ENCODE measurements at regions not wholly inside any gene's neighbourhood (a gene's known extent, or its start where the extent isn't known, plus 50 kb on each side); places are given as distances from the start of the nearest gene placed in this dataset.
"Not testable (repeated sequence)": the region's sequence is repeated elsewhere in the genome, so short reads cannot be mapped to it uniquely, and the experiment has no call there.

- Mint-ChIP-seq H3K4me1 (ENCODE audit: low read depth, unreplicated experiment) (peaks cover 2% of the 10 kb centered on the region), H3K27me3 (ENCODE audit: unreplicated experiment) (peaks cover 4% of the 10 kb centered on the region), H3K9me3 (ENCODE audit: unreplicated experiment) (no peaks in the 10 kb centered on the region), H3K36me3 (ENCODE audit: unreplicated experiment) (no peaks in the 10 kb centered on the region), H3K27ac (ENCODE audit: unreplicated experiment) (no peak overlapping the region), H3K4me3 (ENCODE audit: unreplicated experiment) (no peak overlapping the region)
- TF ChIP-seq CTCF (IDR thresholded peaks at IDR 0.05; ENCODE audit: partially characterized antibody, unreplicated experiment) = no peak
- no peak for DNase-seq
Observed at GRCh38 chr7:25738528-25738927, 413.5 kb upstream of the NFE2L3 start.

- no peak overlapping the region for H3K4me3 Mint-ChIP-seq (ENCODE audit: unreplicated experiment)
- peaks cover 4% of the 10 kb centered on the region for H3K27me3 Mint-ChIP-seq (ENCODE audit: unreplicated experiment)
- no peak overlapping the region for H3K27ac Mint-ChIP-seq (ENCODE audit: unreplicated experiment)
- no peaks in the 10 kb centered on the region for H3K9me3 Mint-ChIP-seq (ENCODE audit: unreplicated experiment)
- no peak for TF ChIP-seq CTCF (IDR thresholded peaks at IDR 0.05; ENCODE audit: partially characterized antibody, unreplicated experiment)
- H3K36me3 Mint-ChIP-seq (ENCODE audit: unreplicated experiment) = no peaks in the 10 kb centered on the region
- peaks cover 2% of the 10 kb centered on the region for H3K4me1 Mint-ChIP-seq (ENCODE audit: low read depth, unreplicated experiment)
- DNase-seq = no peak
Observed at GRCh38 chr7:25739143-25739542, 412.9 kb upstream of the NFE2L3 start.

- TF ChIP-seq CTCF (IDR thresholded peaks at IDR 0.05; ENCODE audit: partially characterized antibody, unreplicated experiment) = no peak
- no peak for DNase-seq
- Mint-ChIP-seq H3K27me3 (ENCODE audit: unreplicated experiment) (peaks cover 4% of the 10 kb centered on the region), H3K27ac (ENCODE audit: unreplicated experiment) (no peak overlapping the region), H3K36me3 (ENCODE audit: unreplicated experiment) (no peaks in the 10 kb centered on the region), H3K4me1 (ENCODE audit: low read depth, unreplicated experiment) (peaks cover 2% of the 10 kb centered on the region), H3K4me3 (ENCODE audit: unreplicated experiment) (no peak overlapping the region), H3K9me3 (ENCODE audit: unreplicated experiment) (no peaks in the 10 kb centered on the region)
Observed at GRCh38 chr7:25742316-25742715, 409.7 kb upstream of the NFE2L3 start.

GRCh38 chr7:25743670-25744451 lies 408.1 kb upstream of the NFE2L3 start:
- not testable (repeated sequence) for DNase-seq

GRCh38 chr7:25750744-25751508 lies 401.1 kb upstream of the NFE2L3 start:
- no peak overlapping the region for H3K4me3 Mint-ChIP-seq (ENCODE audit: unreplicated experiment)
- H3K27ac Mint-ChIP-seq (ENCODE audit: unreplicated experiment) = no peak overlapping the region
- no peak for TF ChIP-seq CTCF (IDR thresholded peaks at IDR 0.05; ENCODE audit: partially characterized antibody, unreplicated experiment)
- H3K9me3 Mint-ChIP-seq (ENCODE audit: unreplicated experiment) = peaks cover 6% of the 10 kb centered on the region
- peaks cover 2% of the 10 kb centered on the region for H3K27me3 Mint-ChIP-seq (ENCODE audit: unreplicated experiment)
- H3K4me1 Mint-ChIP-seq (ENCODE audit: low read depth, unreplicated experiment) = peaks cover 25% of the 10 kb centered on the region
- DNase-seq = no peak
- no peaks in the 10 kb centered on the region for H3K36me3 Mint-ChIP-seq (ENCODE audit: unreplicated experiment)

More at GRCh38 chr7:25743670-25744451, 408.1 kb upstream of the NFE2L3 start:
- H3K36me3 Mint-ChIP-seq (ENCODE audit: unreplicated experiment); H3K4me1 Mint-ChIP-seq (ENCODE audit: low read depth, unreplicated experiment); H3K27me3 Mint-ChIP-seq (ENCODE audit: unreplicated experiment); H3K9me3 Mint-ChIP-seq (ENCODE audit: unreplicated experiment); H3K27ac Mint-ChIP-seq (ENCODE audit: unreplicated experiment); H3K4me3 Mint-ChIP-seq (ENCODE audit: unreplicated experiment): not testable (repeated sequence)

All from glutamatergic neuron (in vitro differentiated cells).